Skeletal muscle cell (primary cell): ENCODE measurements at regions not wholly inside any gene's neighbourhood (a gene's known extent, or its start where the extent isn't known, plus 50 kb on each side); places are given as distances from the start of the nearest gene placed in this dataset.

Experiments used
- DNase-seq: peaks from one replicate; pipeline ENCODE4 v3.0.0-alpha.2; 2010; ENCODE audit warnings: low read depth
- H3K4me3 ChIP-seq: 2 replicates; pipeline ENCODE4 v1.5.1; 2011; ENCODE audit warnings: low read depth, mild to moderate bottlenecking, control low read depth, low read length, moderate library complexity

DNA sequence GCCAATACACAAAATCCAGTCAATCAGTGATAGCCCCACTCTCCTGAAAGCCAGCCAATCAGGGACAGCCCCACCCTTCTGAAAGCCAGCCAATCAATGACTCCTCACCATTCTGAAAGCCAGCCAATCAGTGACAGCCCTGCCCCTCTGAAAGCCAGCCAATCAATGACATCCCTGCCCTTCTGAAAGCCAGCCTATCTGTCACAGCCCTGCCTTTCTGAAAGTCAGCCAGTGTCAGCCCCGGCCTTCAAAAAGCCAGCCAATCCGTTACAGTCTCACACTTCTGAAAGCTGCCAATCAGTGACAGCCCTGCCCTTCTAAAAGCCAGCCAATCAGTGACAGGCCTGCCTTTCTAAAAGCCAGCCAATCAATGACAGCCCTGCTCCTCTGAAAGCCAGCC, 95.9 kb upstream of the HDAC4 start:
- no peak for DNase-seq
- H3K4me3 ChIP-seq: no peak overlapping the region

GRCh38 chr2:239495791-239496233, 95.0 kb upstream of the HDAC4 start:
- no peak for DNase-seq
- H3K4me3 ChIP-seq: no peak overlapping the region

GRCh38 chr2:239495175-239495574, 94.4 kb upstream of the HDAC4 start:
- DNase-seq: no peak
- H3K4me3 ChIP-seq: no peak overlapping the region

DNA sequence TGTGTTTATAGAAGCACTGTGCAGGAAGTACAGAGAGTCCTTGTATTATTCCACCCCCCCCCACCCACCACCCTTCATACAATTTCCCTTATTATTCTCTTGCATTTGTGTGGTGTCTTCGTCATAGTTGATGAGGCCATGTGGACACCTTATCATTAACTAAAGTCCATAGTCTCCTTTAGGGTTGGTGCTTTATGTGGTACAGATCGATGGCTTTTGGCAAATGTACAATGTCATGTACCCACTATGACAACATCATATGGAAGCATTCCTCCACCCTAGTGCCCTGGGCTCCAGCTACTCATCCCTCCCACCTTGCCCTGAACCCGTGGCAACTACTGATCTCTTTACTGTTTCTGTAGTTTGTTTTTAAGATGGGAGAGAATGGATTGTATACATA, 93.8 kb upstream of the HDAC4 start:
- no peak for DNase-seq
- no peak overlapping the region for H3K4me3 ChIP-seq

GRCh38 chr2:239489481-239489880, 88.7 kb upstream of the HDAC4 start:
- no peak for DNase-seq
- H3K4me3 ChIP-seq: no peak overlapping the region

- H3K4me3 ChIP-seq: no peak overlapping the region
- no peak for DNase-seq
These were observed 87.3 kb upstream of the HDAC4 start for GRCh38 chr2:239488125-239488524.

DNA sequence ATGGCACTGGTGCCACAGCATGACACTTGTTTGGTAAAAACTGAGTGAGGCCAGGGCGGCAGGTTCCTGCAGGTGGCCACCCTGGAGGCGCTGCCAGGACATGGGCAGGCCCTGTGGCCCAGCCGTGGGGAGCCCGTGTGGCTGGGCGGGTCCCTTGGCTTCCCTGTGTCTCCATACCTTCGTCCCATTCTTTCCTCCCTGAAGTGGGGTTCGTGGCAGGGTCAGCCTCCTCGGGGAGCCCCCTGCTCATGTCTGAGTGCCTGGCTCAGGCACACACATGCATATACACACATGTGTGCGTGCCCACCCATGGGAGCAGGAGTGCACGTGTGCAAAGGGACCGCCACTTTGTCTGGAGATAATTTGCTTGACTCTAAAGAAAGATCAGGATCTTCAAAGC, 86.5 kb upstream of the HDAC4 start:
- no peak for DNase-seq
- no peak overlapping the region for H3K4me3 ChIP-seq

DNA sequence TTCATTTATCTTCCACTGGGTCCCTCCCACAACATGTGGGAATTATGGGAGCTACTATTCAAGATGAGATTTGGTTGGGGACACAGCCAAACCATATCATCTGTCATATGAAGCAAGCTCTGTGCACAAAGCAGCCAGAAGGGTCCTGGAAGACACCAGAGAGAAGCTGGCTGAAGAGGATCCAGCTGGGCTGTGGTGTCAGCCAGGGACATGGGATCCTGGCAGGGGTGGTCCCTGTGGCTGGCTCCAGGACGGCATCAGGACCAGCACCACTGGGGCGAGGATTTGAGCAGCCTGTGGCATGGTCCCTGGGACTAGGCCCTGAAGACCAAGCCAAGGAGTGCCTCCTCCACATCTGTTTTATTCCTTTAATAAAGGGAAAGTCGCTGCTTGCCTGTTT, 84.8 kb upstream of the HDAC4 start:
- no peak for DNase-seq
- no peak overlapping the region for H3K4me3 ChIP-seq

- no peak for DNase-seq
- H3K4me3 ChIP-seq: no peak overlapping the region
These were observed 83.9 kb upstream of the HDAC4 start for GRCh38 chr2:239484571-239485355.

DNA sequence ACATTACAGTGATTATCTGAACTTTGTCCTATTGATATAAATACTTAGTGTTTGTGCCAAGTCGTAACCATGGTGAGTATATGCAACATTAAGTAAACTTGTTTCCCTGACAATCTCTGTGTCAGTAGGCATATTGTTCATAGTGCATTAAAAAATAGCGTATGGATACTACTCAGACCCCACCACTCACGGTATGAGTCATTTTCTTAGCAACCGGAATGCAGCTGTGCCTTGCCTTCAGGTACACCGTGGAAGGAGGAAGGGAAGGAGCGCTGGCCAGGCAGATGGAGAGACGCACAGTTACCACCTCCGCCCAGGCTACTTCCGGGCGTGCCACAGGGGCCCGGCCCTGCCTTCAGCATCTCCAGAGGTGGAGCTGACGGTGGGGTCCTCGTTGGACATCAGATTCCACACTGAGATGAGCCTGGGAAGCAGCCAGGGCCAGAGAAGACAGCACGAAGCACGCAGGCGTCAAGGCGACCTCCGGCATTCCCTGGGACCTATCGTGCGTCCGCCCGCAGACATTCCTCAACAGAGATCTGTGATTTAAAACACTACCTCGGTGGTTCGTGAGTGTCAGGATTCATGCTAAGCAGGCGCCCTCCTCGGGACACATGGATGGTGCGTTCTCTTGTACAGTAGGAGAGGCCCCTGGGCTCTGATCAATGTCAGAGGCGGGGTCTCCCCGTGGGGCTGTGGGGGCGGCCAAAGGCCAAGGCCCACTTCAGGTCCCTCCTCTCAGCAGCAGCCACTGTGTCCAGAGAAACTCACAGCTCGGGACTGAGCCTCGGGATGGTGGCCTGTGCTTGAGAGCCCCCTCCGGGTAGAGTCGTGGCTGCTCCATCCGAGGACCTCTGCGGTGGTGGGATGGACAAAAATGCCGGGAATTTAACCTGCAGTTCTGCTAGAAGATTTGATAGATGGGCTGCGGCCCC, 82.2 kb upstream of the HDAC4 start:
- no peak overlapping the region for H3K4me3 ChIP-seq
- no peak for DNase-seq

- H3K4me3 ChIP-seq: no peak overlapping the region
- DNase-seq: no peak
These were observed 78.7 kb upstream of the HDAC4 start for GRCh38 chr2:239479471-239479870.

- DNase-seq: no peak
- no peak overlapping the region for H3K4me3 ChIP-seq
These were observed 76.8 kb upstream of the HDAC4 start for GRCh38 chr2:239477591-239477990.

DNA sequence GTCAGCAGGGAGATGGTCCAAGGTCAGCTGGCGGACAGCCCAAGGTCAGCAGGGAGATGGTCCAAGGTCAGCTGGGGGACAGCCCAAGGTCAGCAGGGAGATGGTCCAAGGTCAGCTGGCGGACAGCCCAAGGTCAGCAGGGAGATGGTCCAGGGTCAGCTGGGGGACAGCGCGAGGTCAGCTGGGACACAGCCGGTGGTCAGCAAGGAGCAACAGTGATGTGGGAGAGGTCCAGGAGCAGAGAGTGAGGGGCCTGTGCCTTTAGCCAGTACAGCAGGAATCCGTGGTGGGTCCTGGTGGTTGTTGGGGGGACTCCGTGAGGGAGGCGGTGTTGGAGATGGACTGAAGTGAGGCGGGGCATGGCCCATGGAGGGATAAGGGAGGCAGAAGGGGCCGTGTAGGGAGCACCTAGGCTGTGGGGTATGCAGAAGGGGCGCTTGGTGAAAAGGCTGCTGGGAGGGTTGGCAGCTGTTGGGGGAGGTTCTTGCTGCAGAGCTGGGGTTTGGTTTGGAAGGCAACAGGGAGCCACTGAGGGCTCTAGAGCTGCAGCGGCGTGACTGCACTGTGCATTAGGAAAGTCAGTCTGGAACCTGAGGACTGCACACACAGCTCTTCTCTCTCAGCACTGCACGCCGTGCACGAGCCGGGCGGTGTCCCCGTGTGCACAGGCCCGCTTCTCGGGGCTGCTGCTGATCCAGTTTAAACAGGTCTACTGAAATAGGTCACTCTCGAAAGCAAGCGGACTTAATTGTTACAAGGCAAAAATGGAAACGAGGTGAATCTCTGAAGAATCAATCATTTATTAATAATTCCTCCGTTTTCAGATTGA, 76.2 kb upstream of the HDAC4 start:
- no peak for DNase-seq
- H3K4me3 ChIP-seq: no peak overlapping the region

DNA sequence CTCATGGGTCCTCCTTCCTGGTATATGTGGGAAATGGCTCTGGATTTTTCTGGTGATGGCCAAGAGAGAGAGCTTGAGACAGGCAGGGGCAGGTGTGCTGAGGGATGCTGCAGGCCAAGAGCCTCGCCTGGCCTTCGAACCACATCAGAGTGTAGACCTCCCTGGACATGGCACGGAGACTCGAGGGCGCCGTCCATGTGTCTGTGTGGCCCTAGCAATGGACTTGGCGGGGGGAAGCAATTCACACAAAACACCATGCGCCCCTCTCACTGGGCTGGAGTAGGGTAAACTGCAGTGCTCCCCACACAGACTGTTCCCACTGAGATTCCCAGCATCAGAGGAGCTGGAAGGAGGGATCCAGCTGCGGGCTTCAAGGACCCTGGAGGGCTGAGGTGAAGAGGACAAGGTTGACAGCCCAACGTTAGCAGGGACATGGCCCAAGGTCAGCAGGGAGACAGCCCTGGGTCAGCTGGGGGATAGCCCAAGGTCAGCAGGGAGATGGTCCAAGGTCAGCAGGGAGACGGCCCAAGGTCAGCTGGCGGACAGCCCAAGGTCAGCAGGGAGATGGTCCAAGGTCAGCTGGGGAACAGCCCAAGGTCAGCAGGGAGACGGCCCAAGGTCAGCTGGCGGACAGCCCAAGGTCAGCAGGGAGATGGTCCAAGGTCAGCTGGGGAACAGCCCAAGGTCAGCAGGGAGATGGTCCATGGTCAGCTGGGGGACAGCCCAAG, 75.4 kb upstream of the HDAC4 start:
- no peak overlapping the region for H3K4me3 ChIP-seq
- DNase-seq: no peak

GRCh38 chr2:239475161-239476028, 74.6 kb upstream of the HDAC4 start:
- H3K4me3 ChIP-seq: no peak overlapping the region
- no peak for DNase-seq

GRCh38 chr2:239473211-239473805, 72.5 kb upstream of the HDAC4 start:
- DNase-seq: no peak

GRCh38 chr2:239472235-239472775, 71.5 kb upstream of the HDAC4 start:
- no peak for DNase-seq

More at GRCh38 chr2:239473211-239473805, 72.5 kb upstream of the HDAC4 start:
- no peak overlapping the region for H3K4me3 ChIP-seq

More at GRCh38 chr2:239472235-239472775, 71.5 kb upstream of the HDAC4 start:
- no peak overlapping the region for H3K4me3 ChIP-seq
